ENCODE measurements at regions not wholly inside any gene's neighbourhood (a gene's known extent, or its start where the extent isn't known, plus 50 kb on each side); places are given as distances from the start of the nearest gene placed in this dataset.

- no peak for DNase-seq
These were observed 155.4 kb upstream of the BMP2 start for GRCh38 chr20:6611911-6612605.

DNA sequence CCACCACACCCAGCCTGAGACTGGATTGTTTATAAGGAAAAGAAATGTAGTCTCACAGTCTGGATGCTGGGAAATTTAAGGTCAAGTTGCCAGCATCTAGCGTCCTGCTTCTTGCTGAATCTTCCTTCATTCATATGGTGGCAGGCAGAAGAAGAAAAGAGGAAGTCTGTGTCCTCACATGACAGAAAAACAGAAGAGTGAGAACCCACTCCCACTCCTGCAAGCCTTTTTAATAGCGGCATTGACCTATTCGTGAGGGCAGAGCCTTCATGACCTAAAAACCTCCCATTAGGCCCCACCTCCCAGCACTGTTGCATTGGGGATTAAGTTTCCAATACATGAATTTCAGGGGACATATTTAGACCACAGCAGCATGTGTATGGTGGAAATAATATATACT lies 160.8 kb upstream of the BMP2 start:
- DNase-seq: no peak

GRCh38 chr20:6605055-6605935 lies 162.2 kb upstream of the BMP2 start:
- no peak for DNase-seq

GRCh38 chr20:6604179-6604578 lies 163.3 kb upstream of the BMP2 start:
- no peak for DNase-seq

DNA sequence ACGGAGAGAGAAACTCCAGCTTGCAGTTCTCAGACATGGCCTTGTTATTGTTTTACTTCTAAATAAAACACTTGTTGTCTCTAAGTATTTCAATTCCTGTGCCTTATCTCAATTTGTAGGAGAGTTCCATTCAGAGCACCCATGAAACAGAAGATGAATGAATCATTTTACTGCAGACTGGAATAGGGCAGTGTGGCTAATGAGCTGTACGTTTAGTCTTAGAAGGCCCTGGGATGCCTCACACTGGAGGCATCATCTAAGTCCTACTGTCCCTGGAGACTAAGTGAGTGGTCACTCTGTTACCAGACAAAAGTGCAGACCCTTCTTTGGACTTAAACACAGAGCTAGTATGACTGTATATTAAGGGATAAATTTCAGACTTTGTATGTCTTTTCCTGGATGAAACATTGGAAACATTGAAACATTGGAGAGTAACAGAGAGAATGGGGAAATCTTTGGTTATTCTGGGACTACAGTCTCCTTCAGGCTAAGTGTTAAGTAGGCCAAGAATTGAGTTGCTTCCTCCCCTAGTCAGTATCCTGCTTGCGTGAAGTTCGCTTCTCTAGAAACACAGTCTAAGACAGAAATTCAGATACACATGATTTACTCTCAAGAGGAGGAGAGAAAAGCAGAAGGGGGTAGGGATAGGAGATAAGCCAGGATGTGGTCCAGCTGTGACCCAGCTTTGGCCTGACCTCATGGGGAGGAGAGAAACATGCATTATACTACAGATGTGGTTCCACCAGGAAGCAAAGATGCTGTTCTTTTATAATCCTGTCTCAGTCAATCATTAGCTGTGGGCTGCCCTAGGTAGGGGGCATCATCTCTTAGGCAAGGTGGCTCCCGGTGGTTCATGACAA lies 167.4 kb upstream of the BMP2 start:
- DNase-seq: no peak

DNA sequence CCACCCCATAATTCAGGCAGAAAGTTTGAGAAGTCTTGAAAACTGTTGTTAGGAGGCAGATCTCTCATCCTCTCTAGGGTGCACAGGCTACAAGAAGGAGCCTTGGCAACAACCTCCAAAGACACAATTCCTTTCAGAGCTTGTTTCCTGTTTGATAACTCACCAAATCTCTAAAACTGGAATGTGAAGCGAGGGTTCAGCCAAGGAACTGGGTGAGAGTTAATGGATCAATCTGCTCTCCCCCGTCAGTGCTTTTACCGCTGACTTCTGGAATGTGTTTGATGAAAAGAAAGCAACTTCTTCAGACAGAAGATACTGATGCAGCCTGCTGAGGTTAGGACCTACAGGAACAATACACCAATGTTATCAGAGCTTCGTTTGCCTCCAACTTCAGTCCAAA lies 171.8 kb upstream of the BMP2 start:
- no peak for DNase-seq

GRCh38 chr20:6590891-6591637 lies 176.4 kb upstream of the BMP2 start:
- DNase-seq: no peak

DNA sequence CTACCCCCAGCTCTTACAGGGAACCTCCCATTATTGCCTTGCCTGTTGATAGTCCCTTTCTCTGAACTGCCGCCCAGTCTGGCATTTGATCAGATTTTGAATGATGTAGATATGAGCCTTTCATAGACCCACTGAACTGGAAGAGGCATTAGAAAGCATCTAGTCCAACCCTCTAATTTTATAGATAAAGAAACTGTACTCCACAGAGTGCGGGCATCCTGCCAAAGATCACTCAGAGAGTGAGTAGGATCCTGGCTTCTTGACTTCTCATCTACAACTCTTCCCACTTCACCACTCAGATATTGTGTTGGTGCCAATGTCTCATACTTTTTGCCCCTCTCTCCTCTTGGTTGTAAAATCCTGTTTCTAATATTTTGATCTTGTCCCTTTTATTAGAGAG lies 179.2 kb upstream of the BMP2 start:
- DNase-seq: peak in 1 of 2 experiments; percentile 14

DNA sequence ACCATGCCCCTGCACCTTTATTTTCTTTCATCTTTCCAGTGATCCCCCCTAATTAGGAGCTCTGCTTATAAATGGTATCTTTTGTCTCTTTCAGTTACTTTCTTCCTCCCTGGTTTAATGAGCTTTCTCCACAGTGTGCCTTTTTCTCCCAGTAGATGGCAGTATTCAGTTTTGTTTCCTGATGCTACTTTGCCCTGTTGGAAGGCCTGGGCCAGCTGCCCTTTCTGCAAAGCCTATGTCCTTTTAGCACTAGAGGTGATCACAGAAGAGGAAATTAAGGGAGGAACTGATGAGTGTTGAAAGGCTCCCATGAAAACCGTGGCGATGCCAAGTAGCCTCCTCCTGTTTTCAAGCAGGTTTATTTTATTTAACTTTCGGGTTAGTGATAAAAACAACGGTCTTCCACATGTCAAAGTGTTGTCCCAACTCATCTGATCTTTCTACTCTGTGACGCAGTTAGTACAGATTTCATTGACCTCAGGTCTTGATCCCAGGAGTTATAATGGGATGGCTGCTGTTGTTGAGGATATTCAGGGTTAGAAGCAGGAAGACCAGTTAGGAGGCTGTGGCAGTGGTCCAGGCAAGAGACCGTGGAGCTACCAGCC lies 184.2 kb upstream of the BMP2 start:
- peak; percentile 15 to 49 for DNase-seq

GRCh38 chr20:6582449-6582848 lies 185.0 kb upstream of the BMP2 start:
- no peak for DNase-seq

DNA sequence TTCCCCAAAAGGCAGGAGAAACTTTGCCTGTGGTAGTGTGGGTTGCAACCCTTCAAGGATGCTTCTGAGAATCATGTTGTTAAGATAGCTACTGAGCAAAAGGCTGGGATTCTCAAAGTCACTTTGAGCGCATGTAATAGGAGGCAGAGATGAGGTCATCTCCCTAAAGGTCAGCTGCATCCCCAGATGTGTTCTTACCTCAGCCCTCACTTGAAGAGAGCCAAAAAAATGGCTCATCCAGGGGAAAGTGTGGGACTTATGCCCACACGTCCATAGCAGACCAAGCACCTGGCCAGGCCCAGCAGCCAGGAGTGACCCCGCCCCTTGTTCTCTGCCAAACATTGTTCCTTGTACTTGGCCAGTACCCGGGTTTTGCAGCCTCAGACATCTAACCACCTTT lies 187.0 kb upstream of the BMP2 start:
- DNase-seq: no peak

GRCh38 chr20:6579824-6580223 lies 187.7 kb upstream of the BMP2 start:
- DNase-seq: no peak

DNA sequence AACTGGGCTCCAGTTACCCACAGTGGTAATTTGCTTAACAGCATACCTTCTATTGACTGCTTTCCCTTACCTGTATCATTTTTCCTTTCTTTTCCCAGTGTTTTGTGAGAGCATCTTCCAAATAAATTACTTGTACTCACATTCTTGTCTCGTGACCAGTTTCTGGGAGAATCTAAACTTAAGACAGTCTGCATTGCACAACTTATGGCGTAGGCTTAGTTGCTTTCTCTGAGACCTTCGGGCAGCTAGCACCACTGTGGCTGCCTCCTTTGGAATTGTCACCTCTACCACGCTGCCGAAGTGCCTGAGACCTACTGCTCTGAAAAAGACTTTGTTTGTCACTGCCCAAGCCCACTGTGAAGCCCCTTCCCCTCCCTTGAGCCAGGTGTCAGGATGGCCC lies 188.1 kb upstream of the BMP2 start:
- no peak for DNase-seq

DNA sequence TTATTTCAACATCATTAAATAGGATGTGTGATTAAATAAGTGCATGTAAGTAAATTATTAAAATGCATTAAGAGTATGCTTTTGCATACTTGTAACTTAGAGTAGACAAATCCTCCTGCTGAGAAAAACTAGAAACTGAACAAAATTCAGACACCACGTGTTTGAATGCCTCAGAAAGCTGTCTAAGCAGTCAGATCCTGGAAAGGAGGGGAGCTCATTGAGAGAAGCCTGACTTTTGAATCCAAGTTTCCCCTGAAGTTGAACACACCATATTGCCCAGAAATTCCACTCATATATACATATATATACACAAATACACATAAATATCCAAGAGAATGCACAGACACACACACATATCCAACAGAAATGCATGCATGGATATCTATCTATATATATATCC lies 190.0 kb upstream of the BMP2 start:
- no peak for DNase-seq

DNA sequence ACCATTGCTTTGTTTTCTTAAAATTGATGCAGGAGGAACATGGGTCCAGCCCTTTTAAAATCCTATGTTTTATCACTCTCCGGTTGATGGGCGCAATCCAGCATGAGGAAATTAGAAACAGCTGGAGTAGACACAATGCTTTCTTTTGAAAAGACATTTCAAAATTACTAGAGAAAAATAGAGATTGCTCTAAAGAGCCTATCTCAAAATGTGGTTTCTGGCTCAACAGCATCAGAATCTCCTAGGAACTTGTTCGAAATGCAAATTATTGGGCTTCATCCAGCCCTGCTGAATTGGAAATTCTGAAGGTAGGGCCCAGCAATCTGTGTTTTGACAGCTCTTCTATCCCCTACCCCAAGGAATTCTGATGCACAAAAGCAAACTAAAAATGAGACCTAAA lies 190.8 kb upstream of the BMP2 start:
- DNase-seq: no peak

GRCh38 chr20:6575912-6576401 lies 191.5 kb upstream of the BMP2 start:
- no peak for DNase-seq

- DNase-seq: no peak
These were observed 200.7 kb upstream of the BMP2 start for GRCh38 chr20:6566821-6567220.

DNA sequence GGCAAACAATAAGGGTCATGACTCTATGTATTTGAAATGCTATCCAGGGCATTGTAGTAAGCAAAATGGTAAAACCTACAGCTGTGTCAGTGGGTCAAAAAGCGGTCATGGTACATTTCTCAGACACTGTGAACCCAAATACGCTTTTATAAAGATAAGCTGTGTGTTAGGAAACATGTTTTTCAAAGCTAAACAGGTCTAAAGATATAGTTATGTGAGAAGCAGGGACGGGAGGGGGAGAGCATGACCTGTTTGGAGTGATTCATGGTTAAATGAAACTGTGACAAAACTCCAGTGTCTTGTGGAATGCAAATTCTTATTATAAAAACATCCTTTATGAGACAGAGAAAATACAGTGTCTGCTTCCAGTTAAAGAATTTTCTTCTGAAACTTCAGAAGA lies 205.4 kb upstream of the BMP2 start:
- DNase-seq: no peak

DNA sequence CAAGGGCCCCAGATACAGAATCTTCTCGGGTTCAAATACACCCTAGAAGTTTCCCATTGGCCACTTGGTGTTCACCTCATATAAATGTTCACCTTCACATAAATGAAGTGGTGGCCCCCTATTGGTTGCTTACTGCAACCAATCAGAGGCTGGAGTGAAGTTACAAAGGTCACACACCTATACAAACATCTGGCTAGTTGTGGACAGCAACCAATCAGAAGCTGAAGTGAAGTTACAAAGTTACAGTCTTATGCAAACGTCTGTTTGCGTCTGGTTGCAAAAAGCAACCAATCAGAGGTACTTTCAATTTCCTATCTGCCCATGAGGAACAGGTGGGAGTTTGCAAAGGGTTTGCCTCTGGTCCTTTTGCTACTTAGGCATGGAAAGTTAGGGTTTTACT lies 206.5 kb upstream of the BMP2 start:
- DNase-seq: no peak

DNA sequence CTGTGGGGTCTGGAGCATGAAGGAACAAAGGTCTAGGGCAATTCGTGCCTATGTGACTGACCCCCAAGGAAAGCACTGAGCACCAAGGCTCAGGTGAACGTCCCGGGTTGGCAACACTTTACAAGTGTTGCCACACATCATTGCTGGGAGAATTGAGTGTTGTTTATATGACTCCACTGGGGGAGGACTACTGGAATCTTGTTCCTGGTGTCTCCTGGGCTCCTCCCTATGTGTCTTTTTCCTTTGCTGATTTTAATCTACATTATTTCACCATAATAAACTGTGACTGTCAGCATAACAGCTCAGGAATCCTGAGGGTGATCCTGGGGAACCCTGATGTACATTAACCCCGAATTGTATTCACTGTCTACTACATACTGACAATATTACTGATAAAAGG lies 207.7 kb upstream of the BMP2 start:
- DNase-seq: no peak

DNA sequence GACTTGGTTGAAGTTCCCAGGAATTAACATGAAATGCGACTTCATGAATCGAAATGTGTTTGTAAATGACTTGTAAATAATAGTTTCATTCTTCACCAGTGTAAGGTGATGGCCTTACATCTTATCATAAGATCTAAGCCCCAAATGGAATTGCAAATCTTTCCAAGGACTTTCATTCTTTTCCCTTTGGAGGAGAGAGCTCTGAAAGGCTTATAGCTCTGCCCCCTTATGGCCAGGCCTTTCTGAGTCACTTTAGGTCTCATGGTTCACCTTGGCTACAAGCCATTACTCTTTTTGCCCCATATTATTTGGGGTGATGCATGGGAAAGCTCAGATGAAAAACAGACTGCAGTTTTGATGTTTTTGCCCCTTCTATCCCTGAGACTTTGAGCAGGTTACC lies 209.1 kb upstream of the BMP2 start:
- DNase-seq: no peak

Data from NCI-H446 (cell line).